IMR-90 (cell line): ENCODE measurements at regions not wholly inside any gene's neighbourhood (a gene's known extent, or its start where the extent isn't known, plus 50 kb on each side); places are given as distances from the start of the nearest gene placed in this dataset.

Experiments
- ATAC-seq: fragments of 200-7000 bp; cut with Tn5 transposase; 2 replicates; pipeline ENCODE4 v1.9.1; 2020; ENCODE audit warnings: low read depth, mild to moderate bottlenecking, moderate library complexity
- BruUV-seq: library from RNA; stranded (reverse); fragments of 400-500 nt; replicated peaks from 2 replicates; lab custom pipeline; 2021; lab: Mats Ljungman, UMichigan
- CTCF ChIA-PET: fragments of 300-600 bp; formaldehyde crosslinking; extraction: SDS; loops from one replicate; lab custom pipeline; 2021; ENCODE audit warnings: antibody characterized with exemption; lab: Yijun Ruan, JAX
- POLR2A ChIA-PET: fragments of 300-600 bp; sonication (Branson Sonifier 250); formaldehyde crosslinking; loops from one replicate; lab custom pipeline; 2022; ENCODE audit warnings: antibody characterized with exemption; ENCODE audit not compliant: unreplicated experiment; lab: Charles Lee
- DNase-seq: peaks from one replicate; pipeline ENCODE4 v3.0.0; 2013
- H2AFZ ChIP-seq: replicated peaks from 2 replicates; pipeline ENCODE3; 2013; ENCODE audit warnings: low read length, mild to moderate bottlenecking; ENCODE audit not compliant: poor library complexity
- H2AK5ac ChIP-seq: 2 replicates; pipeline ENCODE4 v1.6.1; 2013; ENCODE audit warnings: low read depth, low read length, inconsistent platforms
- H2AK9ac ChIP-seq: replicated peaks from 2 replicates; pipeline ENCODE3; 2013; ENCODE audit warnings: mild to moderate bottlenecking, low read depth, low read length, moderate library complexity; ENCODE audit not compliant: poor library complexity
- H2BK120ac ChIP-seq: 2 replicates; pipeline ENCODE4 v1.6.1; 2013; ENCODE audit warnings: low read depth, low read length, inconsistent platforms
- H2BK15ac ChIP-seq: 3 replicates; pipeline ENCODE4 v1.6.1; 2013; ENCODE audit warnings: low read depth, low read length, inconsistent platforms
- H2BK20ac ChIP-seq: 2 replicates; pipeline ENCODE4 v1.6.1; 2013; ENCODE audit warnings: low read depth, mild to moderate bottlenecking, inconsistent platforms, low read length, moderate library complexity
- H2BK5ac ChIP-seq: 2 replicates; pipeline ENCODE4 v1.6.1; 2013; ENCODE audit warnings: mild to moderate bottlenecking, low read depth, low read length, inconsistent platforms; ENCODE audit not compliant: poor library complexity, severe bottlenecking
- H3K14ac ChIP-seq: replicated peaks from 2 replicates; pipeline ENCODE4 v1.6.1; 2013; ENCODE audit warnings: low read depth, low read length, inconsistent platforms
- H3K18ac ChIP-seq: 2 replicates; pipeline ENCODE4 v1.6.1; 2013; ENCODE audit warnings: low read depth, low read length, control low read depth
- H3K23ac ChIP-seq: 2 replicates; pipeline ENCODE4 v1.6.1; 2013; ENCODE audit warnings: low read depth, low read length, inconsistent platforms
- H3K27ac ChIP-seq: 2 replicates; pipeline ENCODE4 v1.5.1; 2013; ENCODE audit warnings: mild to moderate bottlenecking, control low read depth, low read length; ENCODE audit not compliant: insufficient read depth
- H3K27me3 ChIP-seq: 2 replicates; pipeline ENCODE4 v1.6.1; 2013; ENCODE audit warnings: low read length; ENCODE audit not compliant: control insufficient read depth, insufficient read depth
- H3K36me3 ChIP-seq: 2 replicates; pipeline ENCODE4 v1.6.1; 2013; ENCODE audit warnings: low read length, mixed read lengths; ENCODE audit not compliant: control insufficient read depth, insufficient read depth
- H3K4ac ChIP-seq: 2 replicates; pipeline ENCODE4 v1.6.1; 2013; ENCODE audit warnings: low read depth, low read length, inconsistent platforms
- H3K4me1 ChIP-seq: 2 replicates; pipeline ENCODE4 v1.6.1; 2013; ENCODE audit warnings: low read length, mixed read lengths; ENCODE audit not compliant: control insufficient read depth, insufficient read depth
- H3K4me2 ChIP-seq: 2 replicates; pipeline ENCODE4 v1.6.1; 2013; ENCODE audit warnings: low read depth, mild to moderate bottlenecking, control low read depth, low read length, moderate library complexity
- H3K4me3 ChIP-seq: 2 replicates; pipeline ENCODE4 v1.5.1; 2013; ENCODE audit warnings: low read depth, mild to moderate bottlenecking, control low read depth, low read length, moderate library complexity; ENCODE audit not compliant: insufficient read depth
- H3K56ac ChIP-seq: 2 replicates; pipeline ENCODE4 v1.6.1; 2013; ENCODE audit warnings: low read length, inconsistent platforms; ENCODE audit not compliant: insufficient read depth; ENCODE audit errors: extremely low read depth
- H3K79me1 ChIP-seq, 2 experiments: 2 replicates each; pipeline ENCODE4 v1.6.1; 2013; ENCODE audit warnings: low read length in 2 of 2, inconsistent platforms in 1 of 2, low read depth in 1 of 2
- H3K9ac ChIP-seq: 2 replicates; pipeline ENCODE4 v1.6.1; 2013; ENCODE audit warnings: low read depth, low read length, control low read depth
- H3K9me1 ChIP-seq: 2 replicates; pipeline ENCODE4 v1.6.1; 2013; ENCODE audit warnings: low read length, inconsistent platforms; ENCODE audit not compliant: insufficient read depth
- H3K9me3 ChIP-seq: 2 replicates; pipeline ENCODE4 v1.6.1; 2013; ENCODE audit warnings: low read length; ENCODE audit not compliant: control insufficient read depth, insufficient read depth
- H4K20me1 ChIP-seq: 2 replicates; pipeline ENCODE4 v1.6.1; 2013; ENCODE audit warnings: low read length, inconsistent platforms; ENCODE audit not compliant: insufficient read depth
- H4K5ac ChIP-seq: 2 replicates; pipeline ENCODE4 v1.6.1; 2013; ENCODE audit warnings: mild to moderate bottlenecking, low read depth, low read length, control low read depth
- H4K8ac ChIP-seq, 2 experiments: 2 replicates each; pipeline ENCODE4 v1.6.1; 2013; ENCODE audit warnings: low read depth in 2 of 2, low read length in 2 of 2, control low read depth in 1 of 2, inconsistent platforms in 1 of 2
- H4K91ac ChIP-seq: 2 replicates; pipeline ENCODE4 v1.6.1; 2013; ENCODE audit warnings: low read depth, low read length, inconsistent platforms; ENCODE audit not compliant: insufficient read depth
- FOS ChIP-seq: fragments of 150-350 bp; IDR thresholded peaks from 2 replicates; pipeline ENCODE4 v1.6.1; 2016; ENCODE audit warnings: low read depth, low read length
- MXI1 ChIP-seq: IDR thresholded peaks from 2 replicates; pipeline ENCODE4 v1.6.1; 2012; ENCODE audit warnings: low read depth, mild to moderate bottlenecking, low read length, moderate library complexity, borderline replicate concordance
- POLR2A ChIP-seq: IDR thresholded peaks from 2 replicates; pipeline ENCODE4 v1.6.1; 2012; ENCODE audit warnings: mild to moderate bottlenecking, low read depth, low read length
- RAD21 ChIP-seq: IDR thresholded peaks from 2 replicates; pipeline ENCODE4 v1.6.1; 2012; ENCODE audit warnings: low read length, improper control_type of control experiment
- RCOR1 ChIP-seq: IDR thresholded peaks from 2 replicates; pipeline ENCODE4 v1.6.1; 2012; ENCODE audit warnings: mild to moderate bottlenecking, low read length, improper control_type of control experiment; ENCODE audit not compliant: insufficient replicate concordance
- RFX5 ChIP-seq: IDR thresholded peaks from 2 replicates; pipeline ENCODE4 v1.8.0; 2012; ENCODE audit warnings: low read depth, mild to moderate bottlenecking, low read length, moderate library complexity
- SMC3 ChIP-seq: fragments of 150-350 bp; IDR thresholded peaks from 2 replicates; pipeline ENCODE4 v1.6.1; 2016; ENCODE audit warnings: low read depth, mild to moderate bottlenecking, antibody characterized with exemption, low read length, moderate library complexity
- USF2 ChIP-seq: fragments of 150-350 bp; IDR thresholded peaks from 2 replicates; pipeline ENCODE4 v1.6.1; 2017; ENCODE audit warnings: mild to moderate bottlenecking, antibody characterized with exemption, low read length, low read depth
- dilution Hi-C: fragments of 300-500 bp; cut with HindIII; formaldehyde crosslinking; loops from one replicate; pipeline ENCODE4 v1.14.3; 2018; ENCODE audit warnings: low sequenced_read_pairs; ENCODE audit not compliant: unreplicated experiment
- in situ Hi-C: fragments of 300-500 bp; cut with MboI; formaldehyde crosslinking; loops from 3 replicates; pipeline ENCODE4 v1.14.3; 2019; ENCODE audit warnings: low sequenced_read_pairs, inconsistent platforms, mixed read lengths
- intact Hi-C: fragments of 100-400 bp; cut with micrococcal nuclease; formaldehyde crosslinking; loops from 2 replicates; pipeline ENCODE4 v1.10.0; 2022
- TF ChIP-seq, protein P1 (sequence below): conservative IDR thresholded peaks from 2 replicates; pipeline ENCODE4 v1.5.1; 2012; ENCODE audit warnings: mild to moderate bottlenecking, low read depth, low read length, improper control_type of control experiment

DNA sequence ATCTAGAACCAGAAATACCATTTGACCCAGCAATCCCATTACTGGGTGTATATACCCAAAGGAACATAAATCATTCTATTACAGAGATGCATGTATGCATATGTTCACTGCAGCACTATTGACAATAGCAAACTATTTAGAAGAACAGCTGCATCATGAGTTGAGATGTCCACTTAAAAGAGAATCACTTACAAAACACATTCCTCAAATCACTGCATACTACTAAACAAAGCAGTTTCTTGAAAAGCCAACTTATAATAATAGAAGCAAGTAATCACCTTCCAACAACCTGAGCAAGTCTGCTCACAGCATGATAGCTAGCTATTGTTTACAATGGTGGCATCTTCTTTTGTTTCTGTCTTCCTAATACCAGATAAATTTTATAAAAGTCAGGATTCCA, 454.7 kb upstream of the ADAMTS9 start:
- Histone ChIP-seq H3K56ac (no peak overlapping the region), H4K5ac (no peak overlapping the region), H2AK9ac (no peak overlapping the region), H3K18ac (no peak overlapping the region), H2BK5ac (no peak overlapping the region), H2BK15ac (no peak overlapping the region), H3K23ac (no peak overlapping the region), H3K4me3 (no peak overlapping the region), H4K20me1 (no peaks in the 10 kb centered on the region), H2BK120ac (no peak overlapping the region), H2BK20ac (no peak overlapping the region), H3K27ac (no peak overlapping the region), H3K4ac (no peak overlapping the region), H3K9ac (no peak overlapping the region), H2AFZ (no peak overlapping the region), H3K79me1 (no peaks in the 10 kb centered on the region), H3K36me3 (no peaks in the 10 kb centered on the region), H4K8ac (no peak overlapping the region), H3K27me3 (no peaks in the 10 kb centered on the region; the same call in 1 of the 2 replicates), H3K9me3 (no peaks in the 10 kb centered on the region), H3K9me1 (no peaks in the 10 kb centered on the region), H2AK5ac (no peak overlapping the region), H3K14ac (no peak overlapping the region), H3K4me1 (no peaks in the 10 kb centered on the region), H4K91ac (no peak overlapping the region), H3K4me2 (no peak overlapping the region)
- no peak for DNase-seq
- no TSS peak for BruUV-seq
- TF ChIP-seq SMC3 (no peak), RCOR1 (no peak), POLR2A (no peak), RFX5 (no peak), USF2 (no peak), FOS (no peak), MXI1 (no peak), RAD21 (no peak)
- TF ChIP-seq, protein P1, sequence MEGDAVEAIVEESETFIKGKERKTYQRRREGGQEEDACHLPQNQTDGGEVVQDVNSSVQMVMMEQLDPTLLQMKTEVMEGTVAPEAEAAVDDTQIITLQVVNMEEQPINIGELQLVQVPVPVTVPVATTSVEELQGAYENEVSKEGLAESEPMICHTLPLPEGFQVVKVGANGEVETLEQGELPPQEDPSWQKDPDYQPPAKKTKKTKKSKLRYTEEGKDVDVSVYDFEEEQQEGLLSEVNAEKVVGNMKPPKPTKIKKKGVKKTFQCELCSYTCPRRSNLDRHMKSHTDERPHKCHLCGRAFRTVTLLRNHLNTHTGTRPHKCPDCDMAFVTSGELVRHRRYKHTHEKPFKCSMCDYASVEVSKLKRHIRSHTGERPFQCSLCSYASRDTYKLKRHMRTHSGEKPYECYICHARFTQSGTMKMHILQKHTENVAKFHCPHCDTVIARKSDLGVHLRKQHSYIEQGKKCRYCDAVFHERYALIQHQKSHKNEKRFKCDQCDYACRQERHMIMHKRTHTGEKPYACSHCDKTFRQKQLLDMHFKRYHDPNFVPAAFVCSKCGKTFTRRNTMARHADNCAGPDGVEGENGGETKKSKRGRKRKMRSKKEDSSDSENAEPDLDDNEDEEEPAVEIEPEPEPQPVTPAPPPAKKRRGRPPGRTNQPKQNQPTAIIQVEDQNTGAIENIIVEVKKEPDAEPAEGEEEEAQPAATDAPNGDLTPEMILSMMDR, result no peak
- ChIA-PET POLR2A (no interaction called here), CTCF (no interaction called here)
- no peak for ATAC-seq
- dilution Hi-C loops, result no loop called here
- in situ Hi-C loops, result no loop called here
- intact Hi-C loops, result no loop called here
